GM23338 (cell line): ENCODE measurements at regions not wholly inside any gene's neighbourhood (a gene's known extent, or its start where the extent isn't known, plus 50 kb on each side); places are given as distances from the start of the nearest gene placed in this dataset.
A peak's percentile ranks its signal among the peaks of the same experiment; 100 is the strongest.
"Not testable (repeated sequence)": the region's sequence is repeated elsewhere in the genome, so short reads cannot be mapped to it uniquely, and the experiment has no call there.

Source experiments
- ATAC-seq: fragments of 200-7000 bp; cut with Tn5 transposase; 3 replicates; pipeline ENCODE4 v1.9.1; 2020
- DNase-seq: peaks from one replicate; pipeline ENCODE4 v3.0.0-alpha.2; 2015; ENCODE audit warnings: low spot score
- H2AFZ ChIP-seq: fragments of 200-600 bp; sonication (generic); 2 replicates; pipeline ENCODE4 v1.8.0; 2016; ENCODE audit warnings: antibody characterized with exemption, mild to moderate bottlenecking, moderate library complexity
- H3F3A ChIP-seq: fragments of 200-600 bp; sonication (generic); replicated peaks from 2 replicates; pipeline ENCODE4 v1.8.0; 2017; ENCODE audit warnings: antibody characterized with exemption, mixed run types, low read depth
- H3K27ac ChIP-seq: fragments of 200-600 bp; sonication (generic); 2 replicates; pipeline ENCODE4 v1.6.1; 2016; ENCODE audit warnings: low read depth
- H3K27me3 ChIP-seq: fragments of 200-600 bp; sonication (generic); 2 replicates; pipeline ENCODE4 v1.8.0; 2016; ENCODE audit warnings: mild to moderate bottlenecking, mixed run types, moderate library complexity; ENCODE audit not compliant: insufficient read depth
- H3K36me3 ChIP-seq: fragments of 200-600 bp; sonication (generic); 2 replicates; pipeline ENCODE4 v1.8.0; 2016; ENCODE audit warnings: mild to moderate bottlenecking; ENCODE audit not compliant: insufficient read depth
- H3K4me1 ChIP-seq: fragments of 200-600 bp; sonication (generic); 2 replicates; pipeline ENCODE4 v1.8.0; 2016; ENCODE audit warnings: mild to moderate bottlenecking, moderate library complexity; ENCODE audit not compliant: insufficient read depth
- H3K4me2 ChIP-seq: fragments of 200-600 bp; sonication (generic); 2 replicates; pipeline ENCODE4 v1.7.1; 2017; ENCODE audit warnings: mixed run types
- H3K4me3 ChIP-seq: fragments of 200-600 bp; sonication (generic); 2 replicates; pipeline ENCODE4 v1.6.1; 2016; ENCODE audit warnings: mixed run types
- H3K79me2 ChIP-seq: fragments of 200-600 bp; sonication (generic); replicated peaks from 2 replicates; pipeline ENCODE4 v1.8.0; 2017; ENCODE audit warnings: mild to moderate bottlenecking; ENCODE audit not compliant: insufficient read depth
- H3K9me2 ChIP-seq: fragments of 200-600 bp; sonication (generic); 2 replicates; pipeline ENCODE4 v1.8.0; 2017; ENCODE audit not compliant: insufficient read depth
- H4K20me1 ChIP-seq: fragments of 200-600 bp; sonication (generic); replicated peaks from 2 replicates; pipeline ENCODE4 v1.8.0; 2017; ENCODE audit warnings: mild to moderate bottlenecking; ENCODE audit not compliant: insufficient read depth
- H3K27ac Mint-ChIP-seq: 2 replicates; pipeline ENCODE4 v1.8.0; 2020; ENCODE audit warnings: inconsistent platforms, mild to moderate bottlenecking, moderate library complexity, mixed read lengths
- H3K27me3 Mint-ChIP-seq: 3 replicates; pipeline ENCODE4 v1.8.0; 2022; ENCODE audit warnings: low read depth, mild to moderate bottlenecking, moderate library complexity, mixed read lengths, inconsistent platforms; ENCODE audit not compliant: insufficient read depth, poor library complexity
- H3K36me3 Mint-ChIP-seq: 3 replicates; pipeline ENCODE4 v1.8.0; 2021; ENCODE audit warnings: low read depth, mild to moderate bottlenecking, inconsistent platforms, moderate library complexity, mixed read lengths
- H3K4me1 Mint-ChIP-seq: 3 replicates; pipeline ENCODE4 v1.8.0; 2020; ENCODE audit warnings: mild to moderate bottlenecking, inconsistent platforms, mixed read lengths
- H3K4me3 Mint-ChIP-seq: 3 replicates; pipeline ENCODE4 v1.8.0; 2021; ENCODE audit warnings: moderate library complexity, mild to moderate bottlenecking, inconsistent platforms, mixed read lengths
- H3K9me3 Mint-ChIP-seq: 3 replicates; pipeline ENCODE4 v1.8.0; 2020; ENCODE audit warnings: moderate library complexity, mild to moderate bottlenecking, inconsistent platforms, mixed read lengths
- STAT1 ChIP-seq: IDR thresholded peaks from one replicate; pipeline ENCODE4 v1.6.1; 2016; ENCODE audit warnings: antibody characterized with exemption; ENCODE audit not compliant: unreplicated experiment

- DNase-seq = no peak
- Histone ChIP-seq H2AFZ (no peak overlapping the region), H4K20me1 (no peaks in the 10 kb centered on the region), H3F3A (0 out of 2 replicates have a peak, but pooled peaks cover 3% of the 10 kb centered on the region), H3K9me2 (peaks cover 15% of the 10 kb centered on the region), H3K27me3 (no peaks in the 10 kb centered on the region), H3K4me1 (peaks cover 26% of the 10 kb centered on the region), H3K27ac (peak overlapping the region; percentile 90), H3K36me3 (no peaks in the 10 kb centered on the region), H3K4me3 (no peak overlapping the region), H3K79me2 (no peaks in the 10 kb centered on the region), H3K4me2 (peak overlapping the region; percentile 56; the same call in 1 of the 2 replicates)
- H3K4me1 Mint-ChIP-seq = peaks cover 38% of the 10 kb centered on the region
- no peak for TF ChIP-seq STAT1
- no peak overlapping the region for H3K4me3 Mint-ChIP-seq
- H3K27me3 Mint-ChIP-seq = no peaks in the 10 kb centered on the region
- H3K9me3 Mint-ChIP-seq = peaks cover 7% of the 10 kb centered on the region
- H3K36me3 Mint-ChIP-seq = peaks cover 5% of the 10 kb centered on the region; the same call in 2 of the 3 replicates
- no peak for ATAC-seq
- 0 out of 2 replicates have a peak overlapping the region, but pooled peaks have one; percentile 51 for H3K27ac Mint-ChIP-seq
Measured at GRCh38 chr13:109271061-109271460, 515.3 kb downstream of the IRS2 start.

GRCh38 chr13:109269381-109269780 lies 517.0 kb downstream of the IRS2 start:
- not testable (repeated sequence) for DNase-seq, H3K27me3 ChIP-seq, H4K20me1 ChIP-seq, H3K36me3 ChIP-seq, H3K4me3 ChIP-seq, ATAC-seq, H3K4me2 ChIP-seq, H3K27ac Mint-ChIP-seq, H3K27me3 Mint-ChIP-seq, H3K27ac ChIP-seq, H2AFZ ChIP-seq, H3K4me3 Mint-ChIP-seq, H3F3A ChIP-seq, H3K79me2 ChIP-seq
- Mint-ChIP-seq H3K4me1 (peaks cover 26% of the 10 kb centered on the region), H3K9me3 (peaks cover 23% of the 10 kb centered on the region), H3K36me3 (peaks cover 18% of the 10 kb centered on the region; the same call in 2 of the 3 replicates)
- Histone ChIP-seq H3K9me2 (peaks cover 13% of the 10 kb centered on the region), H3K4me1 (peaks cover 23% of the 10 kb centered on the region)

- not testable (repeated sequence) for DNase-seq, H3K36me3 ChIP-seq, ATAC-seq, H3K4me3 Mint-ChIP-seq, H3K4me3 ChIP-seq, H4K20me1 ChIP-seq, H3K27me3 ChIP-seq, H3K27me3 Mint-ChIP-seq, H2AFZ ChIP-seq, H3K4me2 ChIP-seq, H3K27ac ChIP-seq, H3K27ac Mint-ChIP-seq, H3F3A ChIP-seq, H3K79me2 ChIP-seq
- Mint-ChIP-seq H3K4me1 (peaks cover 23% of the 10 kb centered on the region), H3K36me3 (peaks cover 18% of the 10 kb centered on the region; the same call in 2 of the 3 replicates), H3K9me3 (peaks cover 23% of the 10 kb centered on the region)
- peaks cover 13% of the 10 kb centered on the region for H3K9me2 ChIP-seq
- H3K4me1 ChIP-seq = peaks cover 20% of the 10 kb centered on the region
Measured at GRCh38 chr13:109268492-109268891, 517.9 kb downstream of the IRS2 start.

GRCh38 chr13:109267400-109267799 lies 519.0 kb downstream of the IRS2 start:
- H3K4me3 Mint-ChIP-seq, H3K79me2 ChIP-seq: not testable (repeated sequence)
- H3K36me3 Mint-ChIP-seq = peaks cover 18% of the 10 kb centered on the region; the same call in 2 of the 3 replicates

GRCh38 chr13:109265438-109265742 lies 521.0 kb downstream of the IRS2 start:
- H3K27me3 ChIP-seq, DNase-seq, H3K4me2 ChIP-seq, ATAC-seq, H3K4me1 ChIP-seq, H4K20me1 ChIP-seq, H3K79me2 ChIP-seq, H3K27ac Mint-ChIP-seq, H3K4me3 ChIP-seq, H3K27ac ChIP-seq, H3F3A ChIP-seq, H3K4me1 Mint-ChIP-seq, H3K36me3 ChIP-seq, H3K9me2 ChIP-seq, H2AFZ ChIP-seq, H3K27me3 Mint-ChIP-seq, H3K4me3 Mint-ChIP-seq: not testable (repeated sequence)
- H3K9me3 Mint-ChIP-seq = peaks cover 27% of the 10 kb centered on the region
- H3K36me3 Mint-ChIP-seq = peaks cover 18% of the 10 kb centered on the region; the same call in 2 of the 3 replicates

More at GRCh38 chr13:109267400-109267799, 519.0 kb downstream of the IRS2 start:
- ATAC-seq, H3F3A ChIP-seq, H3K4me2 ChIP-seq, H2AFZ ChIP-seq, H3K27ac Mint-ChIP-seq, DNase-seq, H3K27me3 Mint-ChIP-seq, H3K27me3 ChIP-seq, H3K27ac ChIP-seq, H3K9me2 ChIP-seq, H3K36me3 ChIP-seq, H3K4me3 ChIP-seq, H4K20me1 ChIP-seq: not testable (repeated sequence)
- H3K9me3 Mint-ChIP-seq = peaks cover 23% of the 10 kb centered on the region
- H3K4me1 Mint-ChIP-seq = peaks cover 17% of the 10 kb centered on the region
- peaks cover 14% of the 10 kb centered on the region for H3K4me1 ChIP-seq

- not testable (repeated sequence) for H3K4me3 ChIP-seq, H3F3A ChIP-seq, ATAC-seq, H3K4me1 ChIP-seq, H3K27me3 Mint-ChIP-seq, H3K4me1 Mint-ChIP-seq, H3K27ac Mint-ChIP-seq, H3K9me2 ChIP-seq, H3K4me2 ChIP-seq, H3K36me3 ChIP-seq, H3K79me2 ChIP-seq, H4K20me1 ChIP-seq, H3K27me3 ChIP-seq, H3K4me3 Mint-ChIP-seq
- peaks cover 27% of the 10 kb centered on the region for H3K9me3 Mint-ChIP-seq
- 0 out of 2 replicates have a peak overlapping the region, but pooled peaks have one; percentile 6 for H2AFZ ChIP-seq
- peak; percentile 19 for DNase-seq
- peak overlapping the region; percentile 78; the same call in 1 of the 2 replicates for H3K27ac ChIP-seq
- peaks cover 18% of the 10 kb centered on the region; the same call in 2 of the 3 replicates for H3K36me3 Mint-ChIP-seq
Measured at GRCh38 chr13:109264603-109265437, 521.6 kb downstream of the IRS2 start.
